Immature natural killer cell (primary cell): ENCODE measurements at regions not wholly inside any gene's neighbourhood (a gene's known extent, or its start where the extent isn't known, plus 50 kb on each side); places are given as distances from the start of the nearest gene placed in this dataset.

Source experiments
- DNase-seq, 3 donors: peaks; one replicate each; pipeline ENCODE4 v3.0.0; 2022; ENCODE audit warnings: mixed read lengths in 1 of 3
- H3K27ac Mint-ChIP-seq, 6 donors: one replicate each; pipeline ENCODE4 v1.8.0; 2020; ENCODE audit warnings: mixed read lengths in 6 of 6, mild to moderate bottlenecking in 5 of 6, inconsistent platforms in 4 of 6, moderate library complexity in 3 of 6
- H3K27me3 Mint-ChIP-seq, 3 donors: one replicate each; pipeline ENCODE4 v1.8.0; 2020 to 2021; ENCODE audit warnings: low read depth in 3 of 3, mild to moderate bottlenecking in 3 of 3, mixed read lengths in 3 of 3, moderate library complexity in 3 of 3, inconsistent platforms in 1 of 3
- H3K36me3 Mint-ChIP-seq, 3 donors: one replicate each; pipeline ENCODE4 v1.8.0; 2020; ENCODE audit warnings: mixed read lengths in 3 of 3, inconsistent platforms in 2 of 3, mild to moderate bottlenecking in 2 of 3
- H3K4me1 Mint-ChIP-seq, 2 donors: one replicate each; pipeline ENCODE4 v1.8.0; 2020; ENCODE audit warnings: inconsistent platforms in 2 of 2, mild to moderate bottlenecking in 2 of 2, mixed read lengths in 2 of 2, moderate library complexity in 1 of 2
- H3K4me3 Mint-ChIP-seq, 5 donors: one replicate each; pipeline ENCODE4 v1.8.0; 2020; ENCODE audit warnings: mild to moderate bottlenecking in 5 of 5, mixed read lengths in 5 of 5, inconsistent platforms in 3 of 5, moderate library complexity in 3 of 5
- H3K9me3 Mint-ChIP-seq, 6 donors: one replicate each; pipeline ENCODE4 v1.8.0; 2020; ENCODE audit warnings: mild to moderate bottlenecking in 6 of 6, mixed read lengths in 6 of 6, inconsistent platforms in 4 of 6, moderate library complexity in 3 of 6

GRCh38 chr21:24276204-24276603 is 1331.1 kb downstream of the MRPL39 start:
- H3K4me1 Mint-ChIP-seq = no peaks in the 10 kb centered on the region
- H3K27me3 Mint-ChIP-seq = no peaks in the 10 kb centered on the region
- no peak overlapping the region for H3K4me3 Mint-ChIP-seq
- H3K27ac Mint-ChIP-seq = no peak overlapping the region
- H3K9me3 Mint-ChIP-seq = peaks cover 2 to 21% (median 11%) of the 10 kb centered on the region in 6 donors
- DNase-seq = no peak
- H3K36me3 Mint-ChIP-seq = no peaks in the 10 kb centered on the region

GRCh38 chr21:24275616-24276015 is 1331.7 kb downstream of the MRPL39 start:
- H3K9me3 Mint-ChIP-seq = peaks cover 4 to 27% (median 13%) of the 10 kb centered on the region in 6 donors
- H3K36me3 Mint-ChIP-seq = no peaks in the 10 kb centered on the region
- H3K4me1 Mint-ChIP-seq = no peaks in the 10 kb centered on the region
- no peak overlapping the region for H3K27ac Mint-ChIP-seq
- no peak overlapping the region for H3K4me3 Mint-ChIP-seq
- no peaks in the 10 kb centered on the region for H3K27me3 Mint-ChIP-seq
- no peak for DNase-seq

GRCh38 chr21:24272521-24272938 is 1334.8 kb downstream of the MRPL39 start:
- Mint-ChIP-seq H3K36me3 (no peaks in the 10 kb centered on the region), H3K27ac (no peak overlapping the region), H3K4me1 (no peaks in the 10 kb centered on the region), H3K27me3 (no peaks in the 10 kb centered on the region), H3K9me3 (peaks cover 4 to 26% (median 7%) of the 10 kb centered on the region in 6 donors), H3K4me3 (no peak overlapping the region)
- DNase-seq = no peak

GRCh38 chr21:24265987-24266386 is 1341.3 kb downstream of the MRPL39 start:
- Mint-ChIP-seq H3K4me1 (no peaks in the 10 kb centered on the region), H3K9me3 (peaks cover 0 to 23% (median 8%) of the 10 kb centered on the region in 6 donors), H3K27me3 (no peaks in the 10 kb centered on the region), H3K36me3 (no peaks in the 10 kb centered on the region), H3K4me3 (no peak overlapping the region), H3K27ac (no peak overlapping the region)
- no peak for DNase-seq

GRCh38 chr21:24260751-24261150 is 1346.5 kb downstream of the MRPL39 start:
- Mint-ChIP-seq H3K27me3 (peaks cover 0 to 2% (median 0%) of the 10 kb centered on the region in 3 donors), H3K4me3 (no peak overlapping the region), H3K27ac (no peak overlapping the region), H3K4me1 (no peaks in the 10 kb centered on the region), H3K36me3 (no peaks in the 10 kb centered on the region), H3K9me3 (peaks cover 3 to 36% (median 9%) of the 10 kb centered on the region in 6 donors)
- no peak for DNase-seq

- peaks cover 0 to 2% (median 0%) of the 10 kb centered on the region in 3 donors for H3K27me3 Mint-ChIP-seq
- H3K4me3 Mint-ChIP-seq = no peak overlapping the region
- no peaks in the 10 kb centered on the region for H3K36me3 Mint-ChIP-seq
- H3K9me3 Mint-ChIP-seq = peaks cover 2 to 43% (median 13%) of the 10 kb centered on the region in 6 donors
- H3K27ac Mint-ChIP-seq = no peak overlapping the region
- H3K4me1 Mint-ChIP-seq = no peaks in the 10 kb centered on the region
- DNase-seq = no peak
These were observed 1348.0 kb downstream of the MRPL39 start for GRCh38 chr21:24259241-24259640.

GRCh38 chr21:24255591-24255990 is 1351.7 kb downstream of the MRPL39 start:
- H3K27ac Mint-ChIP-seq = no peak overlapping the region
- H3K4me3 Mint-ChIP-seq = no peak overlapping the region
- no peaks in the 10 kb centered on the region for H3K4me1 Mint-ChIP-seq
- peaks cover 4 to 28% (median 9%) of the 10 kb centered on the region in 6 donors for H3K9me3 Mint-ChIP-seq
- H3K36me3 Mint-ChIP-seq = no peaks in the 10 kb centered on the region
- no peak for DNase-seq
- peaks cover 0 to 2% (median 0%) of the 10 kb centered on the region in 3 donors for H3K27me3 Mint-ChIP-seq

- no peak overlapping the region for H3K27ac Mint-ChIP-seq
- peaks cover 3 to 34% (median 13%) of the 10 kb centered on the region in 6 donors for H3K9me3 Mint-ChIP-seq
- no peak overlapping the region for H3K4me3 Mint-ChIP-seq
- H3K36me3 Mint-ChIP-seq = no peaks in the 10 kb centered on the region
- no peaks in the 10 kb centered on the region for H3K27me3 Mint-ChIP-seq
- no peak for DNase-seq
- no peaks in the 10 kb centered on the region for H3K4me1 Mint-ChIP-seq
These were observed 1381.8 kb downstream of the MRPL39 start for GRCh38 chr21:24225431-24225830.

- no peaks in the 10 kb centered on the region for H3K27me3 Mint-ChIP-seq
- no peaks in the 10 kb centered on the region for H3K36me3 Mint-ChIP-seq
- H3K4me1 Mint-ChIP-seq = no peaks in the 10 kb centered on the region
- no peak for DNase-seq
- H3K9me3 Mint-ChIP-seq = peaks cover 3 to 29% (median 13%) of the 10 kb centered on the region in 6 donors
- no peak overlapping the region for H3K27ac Mint-ChIP-seq
- no peak overlapping the region for H3K4me3 Mint-ChIP-seq
These were observed 1382.9 kb downstream of the MRPL39 start for GRCh38 chr21:24224422-24224821.

GRCh38 chr21:24223624-24224023 is 1383.7 kb downstream of the MRPL39 start:
- no peaks in the 10 kb centered on the region for H3K4me1 Mint-ChIP-seq
- no peak overlapping the region for H3K4me3 Mint-ChIP-seq
- DNase-seq = no peak
- H3K27ac Mint-ChIP-seq = no peak overlapping the region
- H3K36me3 Mint-ChIP-seq = no peaks in the 10 kb centered on the region
- H3K27me3 Mint-ChIP-seq = no peaks in the 10 kb centered on the region
- H3K9me3 Mint-ChIP-seq = peaks cover 2 to 23% (median 13%) of the 10 kb centered on the region in 6 donors

- Mint-ChIP-seq H3K4me1 (no peaks in the 10 kb centered on the region), H3K27ac (no peak overlapping the region), H3K9me3 (peaks cover 2 to 20% (median 12%) of the 10 kb centered on the region in 6 donors), H3K36me3 (no peaks in the 10 kb centered on the region), H3K4me3 (no peak overlapping the region), H3K27me3 (no peaks in the 10 kb centered on the region)
- no peak for DNase-seq
These were observed 1384.6 kb downstream of the MRPL39 start for GRCh38 chr21:24222676-24223075.

GRCh38 chr21:24220446-24220845 is 1386.8 kb downstream of the MRPL39 start:
- Mint-ChIP-seq H3K27me3 (no peaks in the 10 kb centered on the region), H3K27ac (no peak overlapping the region), H3K4me3 (no peak overlapping the region), H3K36me3 (no peaks in the 10 kb centered on the region), H3K4me1 (no peaks in the 10 kb centered on the region), H3K9me3 (peaks cover 0 to 12% (median 7%) of the 10 kb centered on the region in 6 donors)
- no peak for DNase-seq

GRCh38 chr21:24217151-24217550 is 1390.1 kb downstream of the MRPL39 start:
- DNase-seq = no peak
- H3K4me1 Mint-ChIP-seq = no peaks in the 10 kb centered on the region
- no peaks in the 10 kb centered on the region for H3K27me3 Mint-ChIP-seq
- H3K9me3 Mint-ChIP-seq = peaks cover 0 to 12% (median 2%) of the 10 kb centered on the region in 6 donors
- H3K4me3 Mint-ChIP-seq = no peak overlapping the region
- H3K27ac Mint-ChIP-seq = no peak overlapping the region
- H3K36me3 Mint-ChIP-seq = no peaks in the 10 kb centered on the region

- no peaks in the 10 kb centered on the region for H3K4me1 Mint-ChIP-seq
- no peaks in the 10 kb centered on the region for H3K36me3 Mint-ChIP-seq
- no peaks in the 10 kb centered on the region for H3K27me3 Mint-ChIP-seq
- H3K4me3 Mint-ChIP-seq = no peak overlapping the region
- H3K9me3 Mint-ChIP-seq = peaks cover 7 to 43% (median 19%) of the 10 kb centered on the region in 6 donors
- no peak for DNase-seq
- no peak overlapping the region for H3K27ac Mint-ChIP-seq
These were observed 1397.2 kb downstream of the MRPL39 start for GRCh38 chr21:24210130-24210529.

- Mint-ChIP-seq H3K27ac (no peak overlapping the region), H3K4me3 (no peak overlapping the region), H3K4me1 (no peaks in the 10 kb centered on the region), H3K9me3 (peaks cover 7 to 47% (median 18%) of the 10 kb centered on the region in 6 donors), H3K36me3 (no peaks in the 10 kb centered on the region), H3K27me3 (no peaks in the 10 kb centered on the region)
- no peak for DNase-seq
These were observed 1398.6 kb downstream of the MRPL39 start for GRCh38 chr21:24208562-24209260.
